ENCODE measurements at regions not wholly inside any gene's neighbourhood (a gene's known extent, or its start where the extent isn't known, plus 50 kb on each side); places are given as distances from the start of the nearest gene placed in this dataset.
"Not testable (repeated sequence)": the region's sequence is repeated elsewhere in the genome, so short reads cannot be mapped to it uniquely, and the experiment has no call there.

- TF ChIP-seq TCF12 (IDR thresholded peaks at IDR 0.05); EP300 (IDR thresholded peaks at IDR 0.05; ENCODE audit: borderline replicate concordance in 1 of 2, low read depth in 1 of 2, low read length in 1 of 2); CTCF (IDR thresholded peaks at IDR 0.05); RCOR1 (IDR thresholded peaks at IDR 0.05; ENCODE audit: low read length); MXI1 (IDR thresholded peaks at IDR 0.05; ENCODE audit: low read depth, low read length); FOXM1 (IDR thresholded peaks at IDR 0.05; ENCODE audit: low read depth); USF1 (IDR thresholded peaks at IDR 0.05; ENCODE audit: borderline replicate concordance, low read depth); YY1 (IDR thresholded peaks at IDR 0.05; ENCODE audit: low read depth); NRF1 (IDR thresholded peaks at IDR 0.05; ENCODE audit: low read depth, low read length); PBX3 (IDR thresholded peaks at IDR 0.05); EZH2phosphoT487 (IDR thresholded peaks at IDR 0.05; ENCODE audit: borderline replicate concordance, low read depth); ELF1 (IDR thresholded peaks at IDR 0.05): not testable (repeated sequence)
These were observed 206.9 kb upstream of the IRF2BP2 start for GRCh38 chr1:234816864-234817263.

Measured in SK-N-SH (cell line).